ENCODE measurements at regions not wholly inside any gene's neighbourhood (a gene's known extent, or its start where the extent isn't known, plus 50 kb on each side); places are given as distances from the start of the nearest gene placed in this dataset.

- no peak for DNase-seq (ENCODE audit: low read depth)
- TF ChIP-seq, protein P1, sequence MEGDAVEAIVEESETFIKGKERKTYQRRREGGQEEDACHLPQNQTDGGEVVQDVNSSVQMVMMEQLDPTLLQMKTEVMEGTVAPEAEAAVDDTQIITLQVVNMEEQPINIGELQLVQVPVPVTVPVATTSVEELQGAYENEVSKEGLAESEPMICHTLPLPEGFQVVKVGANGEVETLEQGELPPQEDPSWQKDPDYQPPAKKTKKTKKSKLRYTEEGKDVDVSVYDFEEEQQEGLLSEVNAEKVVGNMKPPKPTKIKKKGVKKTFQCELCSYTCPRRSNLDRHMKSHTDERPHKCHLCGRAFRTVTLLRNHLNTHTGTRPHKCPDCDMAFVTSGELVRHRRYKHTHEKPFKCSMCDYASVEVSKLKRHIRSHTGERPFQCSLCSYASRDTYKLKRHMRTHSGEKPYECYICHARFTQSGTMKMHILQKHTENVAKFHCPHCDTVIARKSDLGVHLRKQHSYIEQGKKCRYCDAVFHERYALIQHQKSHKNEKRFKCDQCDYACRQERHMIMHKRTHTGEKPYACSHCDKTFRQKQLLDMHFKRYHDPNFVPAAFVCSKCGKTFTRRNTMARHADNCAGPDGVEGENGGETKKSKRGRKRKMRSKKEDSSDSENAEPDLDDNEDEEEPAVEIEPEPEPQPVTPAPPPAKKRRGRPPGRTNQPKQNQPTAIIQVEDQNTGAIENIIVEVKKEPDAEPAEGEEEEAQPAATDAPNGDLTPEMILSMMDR (conservative IDR thresholded peaks at IDR 0.05; ENCODE audit: control insufficient read depth, insufficient read depth, low read depth, low read length) = no peak
- no peak overlapping the region for H3K4me3 ChIP-seq (ENCODE audit: control insufficient read depth, low read depth, low read length)
Measured at GRCh38 chr9:88664773-88665172, 129.8 kb downstream of the NXNL2 start.

DNA sequence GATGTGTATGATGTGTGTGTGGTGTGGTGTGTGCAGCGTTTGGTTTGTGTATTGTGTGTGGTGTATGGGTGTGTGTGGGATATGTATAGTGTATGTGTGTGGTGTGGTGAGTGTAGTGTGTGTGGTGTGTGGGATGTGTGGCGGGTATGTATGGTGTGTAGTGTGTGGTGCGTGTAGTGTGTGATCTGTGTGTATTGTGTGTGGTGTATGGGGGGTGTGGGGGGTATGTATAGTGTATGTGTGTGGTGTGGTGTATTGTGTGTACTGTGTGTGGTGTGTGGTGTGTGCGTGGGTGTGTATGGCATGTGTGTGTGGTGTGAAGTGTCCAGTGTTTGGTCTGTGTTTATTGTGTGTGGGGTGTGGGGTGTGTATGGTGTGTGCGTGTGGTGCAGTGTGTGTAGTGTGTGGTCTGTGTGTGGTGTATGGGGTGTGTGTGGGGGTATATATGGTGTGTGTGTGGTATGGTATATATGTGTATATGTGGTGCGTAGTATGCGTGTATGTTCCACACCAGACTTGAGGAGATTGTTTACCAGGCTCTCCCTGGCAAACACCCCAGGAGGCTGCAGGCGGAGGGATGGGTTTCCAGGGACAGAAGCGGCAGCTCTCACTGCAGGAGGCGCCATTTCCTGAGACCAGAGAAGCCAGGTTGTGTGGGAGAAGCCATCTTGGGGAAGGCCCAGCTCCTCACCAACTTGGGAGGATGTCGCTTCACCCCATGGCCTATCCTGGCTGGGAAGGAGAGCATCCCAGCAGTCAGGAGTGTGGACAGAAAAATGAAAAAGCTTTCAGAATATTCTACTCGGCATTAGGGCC is 138.1 kb downstream of the NXNL2 start:
- TF ChIP-seq, protein P1 (conservative IDR thresholded peaks at IDR 0.05; ENCODE audit: control insufficient read depth, insufficient read depth, low read depth, low read length) = no peak
- no peak for DNase-seq (ENCODE audit: low read depth)
- H3K4me3 ChIP-seq (ENCODE audit: control insufficient read depth, low read depth, low read length) = no peak overlapping the region

- no peak overlapping the region for H3K4me3 ChIP-seq (ENCODE audit: control insufficient read depth, low read depth, low read length)
- DNase-seq (ENCODE audit: low read depth) = no peak
- TF ChIP-seq, protein P1 (conservative IDR thresholded peaks at IDR 0.05; ENCODE audit: control insufficient read depth, insufficient read depth, low read depth, low read length) = no peak
Measured at GRCh38 chr9:88673886-88674285, 138.9 kb downstream of the NXNL2 start.

DNA sequence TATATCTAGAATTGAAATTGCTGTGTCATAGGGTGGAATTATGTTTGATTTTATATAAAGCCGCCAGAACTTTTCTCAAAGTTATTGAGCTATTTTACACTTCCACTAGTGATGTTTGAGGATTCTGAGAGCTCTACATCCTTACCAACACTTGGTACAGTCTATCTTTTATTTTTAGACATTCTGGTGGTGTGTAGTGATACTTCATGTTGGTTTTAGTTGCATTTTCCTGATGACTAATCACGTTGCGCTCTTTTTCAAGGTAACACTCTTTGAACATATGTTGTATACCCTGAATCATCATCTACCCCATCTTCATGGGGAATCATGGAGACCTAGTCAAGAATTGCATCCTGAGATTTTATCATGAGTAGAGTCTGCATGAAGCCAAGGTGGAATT is 141.7 kb downstream of the NXNL2 start:
- no peak overlapping the region for H3K4me3 ChIP-seq (ENCODE audit: control insufficient read depth, low read depth, low read length)
- no peak for DNase-seq (ENCODE audit: low read depth)
- TF ChIP-seq, protein P1 (conservative IDR thresholded peaks at IDR 0.05; ENCODE audit: control insufficient read depth, insufficient read depth, low read depth, low read length) = no peak

GRCh38 chr9:88678008-88678407 is 143.0 kb downstream of the NXNL2 start:
- no peak overlapping the region for H3K4me3 ChIP-seq (ENCODE audit: control insufficient read depth, low read depth, low read length)
- TF ChIP-seq, protein P1 (conservative IDR thresholded peaks at IDR 0.05; ENCODE audit: control insufficient read depth, insufficient read depth, low read depth, low read length) = no peak
- DNase-seq (ENCODE audit: low read depth) = no peak

- no peak for DNase-seq (ENCODE audit: low read depth)
- H3K4me3 ChIP-seq (ENCODE audit: control insufficient read depth, low read depth, low read length) = no peak overlapping the region
- TF ChIP-seq, protein P1 (conservative IDR thresholded peaks at IDR 0.05; ENCODE audit: control insufficient read depth, insufficient read depth, low read depth, low read length) = no peak
Measured at GRCh38 chr9:88678431-88678830, 143.5 kb downstream of the NXNL2 start.

Measured in fibroblast of mammary gland (primary cell).